HEK293 (cell line): ENCODE measurements at regions not wholly inside any gene's neighbourhood (a gene's known extent, or its start where the extent isn't known, plus 50 kb on each side); places are given as distances from the start of the nearest gene placed in this dataset.

Experiments
- CTCF ChIA-PET: fragments of 350-600 bp; formaldehyde crosslinking; extraction: SDS; loops from one replicate; lab custom pipeline; 2021; ENCODE audit warnings: antibody characterized with exemption; lab: Yijun Ruan, JAX
- POLR2A ChIA-PET: fragments of 300-600 bp; formaldehyde crosslinking; extraction: SDS; loops from one replicate; lab custom pipeline; 2020; ENCODE audit warnings: antibody characterized with exemption, inconsistent platforms; lab: Yijun Ruan, JAX
- H3K27ac ChIP-seq: fragments of 200-500 bp; sonication (Bioruptor generic); 2 replicates; pipeline ENCODE4 v1.5.1; 2014; ENCODE audit warnings: low read depth, low read length, control low read depth, inconsistent platforms; ENCODE audit errors: extremely low read depth
- H3K36me3 ChIP-seq, 2 experiments: fragments of 200-500 bp in 1 of 2; sonication (Bioruptor generic) in 1 of 2; 1 replicate in 1 of 2; 2 replicates in 1 of 2; pipeline ENCODE4 v1.5.1; 2014 to 2017; ENCODE audit warnings: inconsistent platforms in 2 of 2, low read length in 2 of 2; ENCODE audit not compliant: control insufficient read depth in 2 of 2, insufficient read depth in 1 of 2
- H3K4me1 ChIP-seq: fragments of 200-500 bp; sonication (Bioruptor generic); 2 replicates; pipeline ENCODE4 v1.5.1; 2014; ENCODE audit warnings: mild to moderate bottlenecking, low read length, inconsistent platforms; ENCODE audit not compliant: control insufficient read depth, insufficient read depth
- H3K4me3 ChIP-seq: 2 replicates; pipeline ENCODE4 v1.5.1; 2011; ENCODE audit warnings: low read depth, mild to moderate bottlenecking, control low read depth, low read length, moderate library complexity
- H3K9me3 ChIP-seq: fragments of 200-500 bp; sonication (Bioruptor generic); 2 replicates; pipeline ENCODE4 v1.5.1; 2014; ENCODE audit warnings: low read depth, low read length, inconsistent platforms; ENCODE audit not compliant: control insufficient read depth, insufficient read depth
- EGR2 ChIP-seq: fragments of 450-650 bp; formaldehyde crosslinking; IDR thresholded peaks from 2 replicates; pipeline ENCODE4 v1.5.1; 2016; ENCODE audit warnings: low read depth, missing biosample characterization, missing genetic modification characterization
- FEZF1 ChIP-seq: fragments of 450-650 bp; formaldehyde crosslinking; IDR thresholded peaks from 2 replicates; pipeline ENCODE4 v1.5.1; 2016; ENCODE audit warnings: missing biosample characterization, missing genetic modification characterization
- GFI1B ChIP-seq: fragments of 450-650 bp; formaldehyde crosslinking; IDR thresholded peaks from 2 replicates; pipeline ENCODE4 v1.5.1; 2016; ENCODE audit warnings: missing biosample characterization, missing genetic modification characterization
- KLF16 ChIP-seq: fragments of 450-650 bp; formaldehyde crosslinking; IDR thresholded peaks from 2 replicates; pipeline ENCODE4 v1.5.1; 2017; ENCODE audit warnings: missing biosample characterization, missing genetic modification characterization
- PRDM10 ChIP-seq: fragments of 450-650 bp; formaldehyde crosslinking; IDR thresholded peaks from 2 replicates; pipeline ENCODE4 v1.5.1; 2016; ENCODE audit warnings: missing biosample characterization, missing genetic modification characterization
- PRDM2 ChIP-seq: fragments of 450-650 bp; formaldehyde crosslinking; IDR thresholded peaks from 2 replicates; pipeline ENCODE4 v1.5.1; 2016; ENCODE audit warnings: missing biosample characterization, missing genetic modification characterization, borderline replicate concordance
- REST ChIP-seq: fragments of 450-650 bp; formaldehyde crosslinking; IDR thresholded peaks from 2 replicates; pipeline ENCODE4 v1.5.1; 2016; ENCODE audit warnings: missing biosample characterization, missing genetic modification characterization
- SCRT2 ChIP-seq: fragments of 450-650 bp; formaldehyde crosslinking; IDR thresholded peaks from 2 replicates; pipeline ENCODE4 v1.5.1; 2016; ENCODE audit warnings: missing biosample characterization, missing genetic modification characterization
- ZBTB10 ChIP-seq: fragments of 450-650 bp; formaldehyde crosslinking; IDR thresholded peaks from 2 replicates; pipeline ENCODE4 v1.5.1; 2016; ENCODE audit warnings: missing biosample characterization, missing genetic modification characterization
- ZBTB20 ChIP-seq: fragments of 450-650 bp; formaldehyde crosslinking; IDR thresholded peaks from 2 replicates; pipeline ENCODE4 v1.5.1; 2016; ENCODE audit warnings: missing biosample characterization, missing genetic modification characterization
- ZFHX2 ChIP-seq: fragments of 450-650 bp; formaldehyde crosslinking; conservative IDR thresholded peaks from 2 replicates; pipeline ENCODE4 v1.5.1; 2016; ENCODE audit warnings: missing biosample characterization, missing genetic modification characterization
- ZIC2 ChIP-seq: fragments of 450-650 bp; formaldehyde crosslinking; IDR thresholded peaks from 2 replicates; pipeline ENCODE4 v1.5.1; 2016; ENCODE audit warnings: missing biosample characterization, missing genetic modification characterization
- ZNF174 ChIP-seq: fragments of 450-650 bp; formaldehyde crosslinking; IDR thresholded peaks from 2 replicates; pipeline ENCODE4 v1.5.0; 2017; ENCODE audit warnings: missing biosample characterization, mild to moderate bottlenecking, missing genetic modification characterization
- ZNF24 ChIP-seq: fragments of 450-650 bp; formaldehyde crosslinking; IDR thresholded peaks from 2 replicates; pipeline ENCODE4 v1.5.1; 2016; ENCODE audit warnings: missing biosample characterization, missing genetic modification characterization
- ZNF248 ChIP-seq: fragments of 450-650 bp; formaldehyde crosslinking; IDR thresholded peaks from 2 replicates; pipeline ENCODE4 v1.5.1; 2017; ENCODE audit warnings: missing biosample characterization, missing genetic modification characterization
- ZNF423 ChIP-seq: fragments of 450-650 bp; formaldehyde crosslinking; IDR thresholded peaks from 2 replicates; pipeline ENCODE4 v1.5.1; 2016; ENCODE audit warnings: missing biosample characterization, missing genetic modification characterization
- ZNF830 ChIP-seq: fragments of 450-650 bp; IDR thresholded peaks from 2 replicates; pipeline ENCODE4 v1.5.0; 2018; ENCODE audit warnings: missing biosample characterization, missing genetic modification characterization, low read depth, mild to moderate bottlenecking, moderate library complexity
- ZSCAN30 ChIP-seq: fragments of 450-650 bp; IDR thresholded peaks from 2 replicates; pipeline ENCODE4 v1.5.1; 2018; ENCODE audit warnings: missing biosample characterization, mild to moderate bottlenecking, missing genetic modification characterization, moderate library complexity

- no peak for TF ChIP-seq ZSCAN30 (tag by site-specific recombination)
- no peak for TF ChIP-seq FEZF1
- no peak for TF ChIP-seq ZNF423 (tag by site-specific recombination)
- no peak for TF ChIP-seq ZNF830 (tag by site-specific recombination)
- TF ChIP-seq REST (tag by site-specific recombination) = no peak
Observed at GRCh38 chr1:30385246-30385995, 338.0 kb downstream of the MATN1 start (continued).

GRCh38 chr1:30384286-30385245, 338.8 kb downstream of the MATN1 start:
- Histone ChIP-seq H3K36me3 (no peaks in the 10 kb centered on the region), H3K4me1 (no peaks in the 10 kb centered on the region), H3K9me3 (no peaks in the 10 kb centered on the region), H3K27ac (no peak overlapping the region), H3K4me3 (no peak overlapping the region)
- CTCF ChIA-PET = interaction anchor here (0.6 kb wide), 1 partner anchor 292 kb away, joined by 3 read pairs; no protein-coding TSS in a partner anchor
- POLR2A ChIA-PET = no interaction called here
- no peak for TF ChIP-seq ZBTB10
- no peak for TF ChIP-seq ZNF248 (tag by site-specific recombination)
- peak; percentile 43; the same call in 1 of the 2 replicates for TF ChIP-seq ZFHX2 (tag by site-specific recombination)
- no peak for TF ChIP-seq SCRT2 (tag by site-specific recombination)
- TF ChIP-seq PRDM10 (tag by site-specific recombination) = no peak
- TF ChIP-seq PRDM2 (tag by site-specific recombination) = no peak
- 0 out of 2 replicates have a peak, but pooled peaks have one; percentile 21 for TF ChIP-seq ZBTB20 (tag by site-specific recombination)
- TF ChIP-seq EGR2 = peak; percentile 36; the same call in 1 of the 2 replicates
- no peak for TF ChIP-seq ZNF174 (tag by site-specific recombination)
- TF ChIP-seq ZNF24 = no peak
- no peak for TF ChIP-seq KLF16 (tag by site-specific recombination)
- TF ChIP-seq GFI1B (tag by site-specific recombination) = no peak
- peak; percentile 86 for TF ChIP-seq ZIC2 (tag by site-specific recombination)
